NCI-H2029 treated with DMSO at 0.1 percent for 48 hours (cell line): ENCODE measurements at regions not wholly inside any gene's neighbourhood (a gene's known extent, or its start where the extent isn't known, plus 50 kb on each side); places are given as distances from the start of the nearest gene placed in this dataset.

ENCODE experiments used
- DNase-seq: peaks from one replicate; lab custom pipeline; 2025; lab: John Stamatoyannopoulos, UW

GRCh38 chr10:55374060-55374459, 573.0 kb upstream of the PCDH15 start:
- peak; percentile 1 for DNase-seq

- DNase-seq: no peak
Observed at GRCh38 chr10:55369670-55370420, 568.8 kb upstream of the PCDH15 start.

GRCh38 chr10:55368467-55368866, 567.4 kb upstream of the PCDH15 start:
- no peak for DNase-seq

GRCh38 chr10:55367555-55367954, 566.5 kb upstream of the PCDH15 start:
- no peak for DNase-seq

GRCh38 chr10:55358539-55358938, 557.5 kb upstream of the PCDH15 start:
- DNase-seq: no peak

GRCh38 chr10:55353414-55353813, 552.4 kb upstream of the PCDH15 start:
- no peak for DNase-seq

- DNase-seq: no peak
Observed at GRCh38 chr10:55351431-55351830, 550.4 kb upstream of the PCDH15 start.

- DNase-seq: no peak
Observed at GRCh38 chr10:55348534-55348933, 547.5 kb upstream of the PCDH15 start.

- DNase-seq: no peak
Observed at GRCh38 chr10:55330486-55330885, 529.5 kb upstream of the PCDH15 start.

GRCh38 chr10:55329796-55330195, 528.8 kb upstream of the PCDH15 start:
- DNase-seq: no peak

GRCh38 chr10:55320187-55320700, 519.2 kb upstream of the PCDH15 start:
- no peak for DNase-seq

GRCh38 chr10:55311848-55312635, 511.0 kb upstream of the PCDH15 start:
- DNase-seq: no peak

- no peak for DNase-seq
Observed at GRCh38 chr10:55310143-55310542, 509.1 kb upstream of the PCDH15 start.

- no peak for DNase-seq
Observed at GRCh38 chr10:55305285-55305684, 504.3 kb upstream of the PCDH15 start.

- no peak for DNase-seq
Observed at GRCh38 chr10:55287346-55287745, 486.3 kb upstream of the PCDH15 start.

- DNase-seq: no peak
Observed at GRCh38 chr10:55283031-55283430, 482.0 kb upstream of the PCDH15 start.

- no peak for DNase-seq
Observed at GRCh38 chr10:55280696-55281095, 479.7 kb upstream of the PCDH15 start.

- DNase-seq: no peak
Observed at GRCh38 chr10:55277549-55277948, 476.5 kb upstream of the PCDH15 start.

GRCh38 chr10:55274367-55274766, 473.3 kb upstream of the PCDH15 start:
- DNase-seq: no peak

- DNase-seq: no peak
Observed at GRCh38 chr10:55273946-55274345, 472.9 kb upstream of the PCDH15 start.

- no peak for DNase-seq
Observed at GRCh38 chr10:55272886-55273285, 471.9 kb upstream of the PCDH15 start.

GRCh38 chr10:55266797-55267196, 465.8 kb upstream of the PCDH15 start:
- DNase-seq: no peak

GRCh38 chr10:55263327-55263726, 462.3 kb upstream of the PCDH15 start:
- no peak for DNase-seq
